Testis (tissue), 2 donors: ENCODE measurements at regions not wholly inside any gene's neighbourhood (a gene's known extent, or its start where the extent isn't known, plus 50 kb on each side); places are given as distances from the start of the nearest gene placed in this dataset.
"Not testable (repeated sequence)": the region's sequence is repeated elsewhere in the genome, so short reads cannot be mapped to it uniquely, and the experiment has no call there.

Experiments
- DNase-seq: peaks from one replicate; pipeline ENCODE4 v3.0.0-alpha.2; 2019
- H3K27ac ChIP-seq, 2 donors: fragments of 200-600 bp; sonication (generic); one replicate each; pipeline ENCODE4 v1.5.1; 2019
- H3K27me3 ChIP-seq: fragments of 200-600 bp; sonication (generic); one replicate; pipeline ENCODE4 v1.5.1; 2019
- H3K36me3 ChIP-seq: fragments of 200-600 bp; sonication (generic); one replicate; pipeline ENCODE4 v1.5.1; 2017; ENCODE audit warnings: low read depth; ENCODE audit errors: missing control alignments
- H3K4me1 ChIP-seq: fragments of 200-600 bp; sonication (generic); one replicate; pipeline ENCODE4 v1.5.1; 2019
- H3K4me3 ChIP-seq, 2 donors: fragments of 200-600 bp; sonication (generic); one replicate each; pipeline ENCODE4 v1.5.1; 2017 to 2019
- H3K9me3 ChIP-seq: fragments of 200-600 bp; sonication (generic); one replicate; pipeline ENCODE4 v1.5.1; 2017
- CTCF ChIP-seq, 3 experiments: fragments of 450-650 bp in 2 of 3; fragments of 200-600 bp in 1 of 3; sonication (generic) in 1 of 3; IDR thresholded peaks; one replicate each; pipeline ENCODE4 v1.5.1; 2016 to 2019; ENCODE audit warnings: antibody characterized with exemption in 3 of 3, mild to moderate bottlenecking in 2 of 3, moderate library complexity in 1 of 3
- POLR2A ChIP-seq: fragments of 450-650 bp; IDR thresholded peaks from one replicate; pipeline ENCODE4 v1.6.1; 2017; ENCODE audit warnings: antibody characterized with exemption, mild to moderate bottlenecking, moderate library complexity
- WGBS, 2 donors: methylation state at CpG; one replicate each; pipeline ENCODE4 v1.1.5; 2018; 5-methylcytosine and 5-hydroxymethylcytosine counted together
- intact Hi-C: fragments of 100-400 bp; cut with DNase I; formaldehyde crosslinking; loops from one replicate; pipeline ENCODE4 v1.15.1; 2023; ENCODE audit warnings: low total_unique reads

DNA sequence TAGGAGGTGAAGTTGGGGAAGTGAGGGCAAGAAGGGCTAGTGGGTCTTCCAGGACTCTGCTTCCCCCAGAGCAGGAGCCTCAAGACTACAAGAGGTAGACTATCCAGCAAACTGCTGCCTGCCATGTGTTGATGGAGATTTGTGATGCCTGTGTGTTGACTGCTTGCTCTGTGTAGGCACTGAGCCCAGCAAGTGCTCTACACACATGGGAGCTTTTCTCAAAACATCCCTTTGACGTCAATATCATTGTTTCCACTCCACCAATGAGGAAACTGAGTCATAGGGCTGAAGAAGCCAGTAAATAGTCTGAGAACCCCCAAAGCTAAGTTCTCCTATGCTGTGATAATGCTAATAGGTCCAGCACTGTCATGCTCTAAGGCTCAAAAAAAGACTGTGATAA, 207.2 kb upstream of the NFIA start:
- no peaks in the 10 kb centered on the region for H3K27me3 ChIP-seq
- intact Hi-C loops = no loop called here
- DNase-seq = no peak
- no peaks in the 10 kb centered on the region for H3K4me1 ChIP-seq
- no peaks in the 10 kb centered on the region for H3K36me3 ChIP-seq
- no peak overlapping the region for H3K4me3 ChIP-seq
- WGBS, 2 donors = 85 to 100% methylated on average over 1 of the region's 1 CpG
- H3K27ac ChIP-seq = no peak overlapping the region
- TF ChIP-seq CTCF (IDR thresholded peaks at IDR 0.05) = no peak
- no peak for TF ChIP-seq POLR2A
- H3K9me3 ChIP-seq = no peaks in the 10 kb centered on the region

DNA sequence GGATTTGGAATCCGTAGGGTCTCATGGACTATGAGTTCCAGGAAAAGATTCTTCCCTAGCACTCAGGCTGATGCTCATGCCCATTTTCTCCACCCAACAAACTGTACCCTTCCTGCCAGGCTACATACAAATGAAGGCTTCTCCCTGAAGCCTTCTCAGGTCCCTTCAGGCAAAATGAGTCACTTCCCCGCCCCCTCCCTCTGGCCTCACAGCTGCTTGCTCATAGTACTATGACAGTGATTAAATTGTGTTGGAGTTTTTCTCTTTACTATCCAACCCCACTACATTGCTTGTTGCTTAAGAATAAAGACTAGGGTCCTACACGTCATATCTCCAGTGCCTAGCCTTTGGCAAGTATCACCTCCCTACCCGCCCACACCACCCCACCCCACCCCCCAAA, 207.6 kb upstream of the NFIA start:
- H3K27ac ChIP-seq = no peak overlapping the region
- no peak for DNase-seq
- TF ChIP-seq POLR2A (no peak), CTCF (IDR thresholded peaks at IDR 0.05) (no peak)
- H3K27me3 ChIP-seq = no peaks in the 10 kb centered on the region
- intact Hi-C loops = no loop called here
- no peaks in the 10 kb centered on the region for H3K36me3 ChIP-seq
- H3K9me3 ChIP-seq = no peaks in the 10 kb centered on the region
- no peaks in the 10 kb centered on the region for H3K4me1 ChIP-seq
- H3K4me3 ChIP-seq = no peak overlapping the region
- 89 to 90% methylated on average over 4 of the region's 4 CpGs for WGBS, 2 donors

DNA sequence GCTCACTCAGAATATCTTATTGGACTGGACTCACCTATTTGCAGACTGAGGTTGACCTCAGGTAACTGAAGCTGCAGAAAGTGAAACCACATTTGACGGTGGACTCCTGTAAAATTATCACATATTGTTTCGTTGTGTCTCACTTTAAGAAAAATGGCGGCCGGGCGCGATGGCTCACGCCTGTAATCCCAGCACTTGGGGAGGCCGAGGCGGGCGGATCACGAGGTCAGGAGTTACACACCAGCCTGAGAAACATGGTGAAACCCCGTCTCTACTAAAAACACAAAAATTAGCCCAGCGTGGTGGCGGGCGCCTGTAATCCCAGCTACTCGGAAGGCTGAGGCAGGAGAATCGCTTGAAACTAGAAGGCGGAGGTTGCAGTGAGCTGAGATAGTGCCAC, 209.0 kb upstream of the NFIA start:
- H3K4me1 ChIP-seq, intact Hi-C loops, H3K27me3 ChIP-seq, H3K27ac ChIP-seq, H3K9me3 ChIP-seq, H3K36me3 ChIP-seq: not testable (repeated sequence)
- peak overlapping the region; percentile 18 to 43 for H3K4me3 ChIP-seq
- WGBS, 2 donors = 64 to 86% methylated on average over 18 of the region's 18 CpGs
- peak; percentile 50 for DNase-seq

- Histone ChIP-seq H3K27ac (no peak overlapping the region), H3K4me3 (no peak overlapping the region), H3K27me3 (no peaks in the 10 kb centered on the region), H3K4me1 (no peaks in the 10 kb centered on the region), H3K9me3 (no peaks in the 10 kb centered on the region), H3K36me3 (no peaks in the 10 kb centered on the region)
- 37 to 41% methylated on average over 8 of the region's 8 CpGs for WGBS, 2 donors
- TF ChIP-seq CTCF (IDR thresholded peaks at IDR 0.05) (no peak), POLR2A (no peak)
- intact Hi-C loops = no loop called here
- no peak for DNase-seq
Measured at GRCh38 chr1:60872426-60873054, 209.8 kb upstream of the NFIA start.

- DNase-seq = no peak
- Histone ChIP-seq H3K27me3 (no peaks in the 10 kb centered on the region), H3K36me3 (no peaks in the 10 kb centered on the region), H3K27ac (no peak overlapping the region), H3K9me3 (no peaks in the 10 kb centered on the region), H3K4me3 (no peak overlapping the region), H3K4me1 (peaks cover 11% of the 10 kb centered on the region)
- TF ChIP-seq CTCF (IDR thresholded peaks at IDR 0.05) = no peak
- no peak for TF ChIP-seq POLR2A
- 65 to 83% methylated on average over 5 of the region's 5 CpGs for WGBS, 2 donors
- intact Hi-C loops = no loop called here
Measured at GRCh38 chr1:60870269-60870865, 212.0 kb upstream of the NFIA start.
